ENCODE measurements at regions not wholly inside any gene's neighbourhood (a gene's known extent, or its start where the extent isn't known, plus 50 kb on each side); places are given as distances from the start of the nearest gene placed in this dataset.
"Not testable (repeated sequence)": the region's sequence is repeated elsewhere in the genome, so short reads cannot be mapped to it uniquely, and the experiment has no call there.

DNA sequence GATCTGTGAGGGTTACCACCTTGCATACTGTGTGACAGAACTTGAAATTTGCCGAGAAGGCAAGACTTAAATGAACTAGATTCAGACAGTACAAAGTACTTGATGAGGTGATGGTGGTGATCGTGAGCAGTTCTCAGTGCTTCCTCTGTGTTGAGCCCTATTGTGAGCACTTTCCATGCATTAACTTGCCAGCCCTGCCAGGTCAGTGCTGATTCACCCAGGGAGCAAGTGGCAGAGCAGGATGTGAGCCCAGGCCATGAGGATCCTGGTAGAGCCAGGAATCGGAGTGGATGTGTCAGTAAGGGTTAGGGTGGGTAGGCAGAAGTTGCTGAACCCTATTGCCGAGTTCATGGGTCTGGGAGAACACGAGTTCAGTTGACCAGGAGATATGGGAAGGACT is 4545.7 kb upstream of the TPTE start:
- DNase-seq (ENCODE audit: low spot score in 2 of 2); H3K4me3 ChIP-seq; H3K9me3 ChIP-seq; in situ Hi-C loops (cut with MboI; ENCODE audit: low sequenced_read_pairs); H3K36me3 ChIP-seq (replicated peaks); H3K4me1 ChIP-seq; H3K27me3 ChIP-seq (ENCODE audit: low read depth): not testable (repeated sequence)

DNA sequence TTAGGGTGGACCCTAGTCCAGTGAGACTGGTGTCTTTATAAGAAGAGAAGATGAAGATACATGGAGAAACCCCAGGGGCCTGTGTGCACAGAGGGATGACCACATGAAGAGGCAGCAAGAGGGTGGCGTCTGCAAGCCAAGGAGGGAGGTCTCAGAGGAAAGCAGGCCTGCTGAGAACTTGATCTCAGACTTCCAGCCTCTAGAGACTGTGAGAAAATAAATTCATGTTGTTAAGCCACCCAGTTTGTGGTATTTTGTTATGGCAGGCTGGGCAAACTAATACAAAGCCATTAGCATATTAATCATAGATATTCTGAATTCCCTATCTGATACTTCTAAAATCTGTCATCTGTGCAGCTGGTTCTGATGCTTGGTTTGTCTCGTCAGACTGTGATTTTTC is 4523.8 kb upstream of the TPTE start:
- in situ Hi-C loops (cut with MboI; ENCODE audit: low sequenced_read_pairs); H3K36me3 ChIP-seq (replicated peaks); H3K9me3 ChIP-seq; H3K27me3 ChIP-seq (ENCODE audit: low read depth); H3K4me1 ChIP-seq; DNase-seq (ENCODE audit: low spot score in 2 of 2); H3K4me3 ChIP-seq: not testable (repeated sequence)

GRCh38 chr21:6015422-6016057 is 4505.8 kb upstream of the TPTE start:
- H3K4me1 ChIP-seq; H3K27me3 ChIP-seq (ENCODE audit: low read depth); H3K36me3 ChIP-seq (replicated peaks); in situ Hi-C loops (cut with MboI; ENCODE audit: low sequenced_read_pairs); DNase-seq (ENCODE audit: low spot score in 2 of 2); H3K4me3 ChIP-seq; H3K9me3 ChIP-seq: not testable (repeated sequence)

GRCh38 chr21:6020460-6020859 is 4500.9 kb upstream of the TPTE start:
- H3K4me1 ChIP-seq; H3K9me3 ChIP-seq; H3K36me3 ChIP-seq (replicated peaks); H3K27me3 ChIP-seq (ENCODE audit: low read depth); in situ Hi-C loops (cut with MboI; ENCODE audit: low sequenced_read_pairs); DNase-seq (ENCODE audit: low spot score in 2 of 2); H3K4me3 ChIP-seq: not testable (repeated sequence)

- DNase-seq (ENCODE audit: low spot score in 2 of 2); H3K27me3 ChIP-seq (ENCODE audit: low read depth); H3K4me1 ChIP-seq; H3K36me3 ChIP-seq (replicated peaks); H3K4me3 ChIP-seq; in situ Hi-C loops (cut with MboI; ENCODE audit: low sequenced_read_pairs); H3K9me3 ChIP-seq: not testable (repeated sequence)
Observed at GRCh38 chr21:6020953-6021716, 4500.2 kb upstream of the TPTE start.

- DNase-seq (ENCODE audit: low spot score in 2 of 2); H3K4me1 ChIP-seq; H3K36me3 ChIP-seq (replicated peaks); H3K9me3 ChIP-seq; in situ Hi-C loops (cut with MboI; ENCODE audit: low sequenced_read_pairs); H3K27me3 ChIP-seq (ENCODE audit: low read depth); H3K4me3 ChIP-seq: not testable (repeated sequence)
Observed at GRCh38 chr21:6021717-6022270, 4499.6 kb upstream of the TPTE start.

GRCh38 chr21:6023331-6023730 is 4498.1 kb upstream of the TPTE start:
- H3K9me3 ChIP-seq; H3K4me1 ChIP-seq; DNase-seq (ENCODE audit: low spot score in 2 of 2); H3K36me3 ChIP-seq (replicated peaks); in situ Hi-C loops (cut with MboI; ENCODE audit: low sequenced_read_pairs); H3K27me3 ChIP-seq (ENCODE audit: low read depth); H3K4me3 ChIP-seq: not testable (repeated sequence)

DNA sequence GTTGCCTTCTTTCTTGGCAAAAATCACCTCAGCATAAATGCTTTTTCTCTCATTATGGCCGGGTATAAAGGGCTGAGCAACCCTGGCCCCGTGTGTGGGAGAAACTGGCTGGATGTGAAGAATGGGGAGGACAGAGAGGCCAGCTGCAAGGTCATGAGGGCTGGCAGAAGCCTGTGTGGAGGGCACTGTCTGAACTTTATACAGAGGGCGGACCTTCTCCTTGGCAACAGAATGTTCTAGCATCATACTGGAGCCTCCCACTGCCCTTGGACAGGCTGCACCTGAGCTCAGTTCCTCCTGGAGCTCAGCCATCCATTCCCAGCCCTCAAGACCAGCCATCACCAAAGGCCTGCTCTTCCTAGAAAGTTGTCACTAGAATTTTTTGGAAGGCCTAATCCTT is 4496.2 kb upstream of the TPTE start:
- H3K4me3 ChIP-seq; H3K36me3 ChIP-seq (replicated peaks); H3K4me1 ChIP-seq; H3K27me3 ChIP-seq (ENCODE audit: low read depth); in situ Hi-C loops (cut with MboI; ENCODE audit: low sequenced_read_pairs); H3K9me3 ChIP-seq; DNase-seq (ENCODE audit: low spot score in 2 of 2): not testable (repeated sequence)

DNA sequence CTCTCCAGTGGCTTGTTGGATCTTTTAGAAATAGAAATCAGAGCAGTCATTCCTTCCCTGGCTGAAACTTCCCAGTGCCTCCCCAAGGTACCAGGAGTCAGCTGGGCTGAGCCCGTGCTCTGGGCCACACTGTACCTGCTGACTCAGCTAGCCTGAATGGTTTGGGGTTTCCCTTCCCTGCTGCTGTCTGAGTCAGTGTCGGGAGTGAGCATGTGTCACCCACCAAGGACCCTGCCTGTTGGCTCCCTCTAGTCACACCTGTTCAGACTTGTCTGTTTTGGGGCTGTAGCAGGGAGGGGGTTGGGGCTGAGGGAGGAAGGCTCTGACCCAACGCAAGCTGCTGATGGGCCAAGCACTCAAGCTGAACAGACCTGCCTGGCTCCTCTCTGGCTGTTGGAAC is 4493.9 kb upstream of the TPTE start:
- H3K9me3 ChIP-seq; H3K27me3 ChIP-seq (ENCODE audit: low read depth); H3K4me1 ChIP-seq; H3K36me3 ChIP-seq (replicated peaks); DNase-seq (ENCODE audit: low spot score in 2 of 2); H3K4me3 ChIP-seq; in situ Hi-C loops (cut with MboI; ENCODE audit: low sequenced_read_pairs): not testable (repeated sequence)

GRCh38 chr21:6034124-6034678 is 4487.2 kb upstream of the TPTE start:
- H3K4me3 ChIP-seq; H3K36me3 ChIP-seq (replicated peaks); in situ Hi-C loops (cut with MboI; ENCODE audit: low sequenced_read_pairs); H3K4me1 ChIP-seq; H3K27me3 ChIP-seq (ENCODE audit: low read depth); H3K9me3 ChIP-seq; DNase-seq (ENCODE audit: low spot score in 2 of 2): not testable (repeated sequence)

DNA sequence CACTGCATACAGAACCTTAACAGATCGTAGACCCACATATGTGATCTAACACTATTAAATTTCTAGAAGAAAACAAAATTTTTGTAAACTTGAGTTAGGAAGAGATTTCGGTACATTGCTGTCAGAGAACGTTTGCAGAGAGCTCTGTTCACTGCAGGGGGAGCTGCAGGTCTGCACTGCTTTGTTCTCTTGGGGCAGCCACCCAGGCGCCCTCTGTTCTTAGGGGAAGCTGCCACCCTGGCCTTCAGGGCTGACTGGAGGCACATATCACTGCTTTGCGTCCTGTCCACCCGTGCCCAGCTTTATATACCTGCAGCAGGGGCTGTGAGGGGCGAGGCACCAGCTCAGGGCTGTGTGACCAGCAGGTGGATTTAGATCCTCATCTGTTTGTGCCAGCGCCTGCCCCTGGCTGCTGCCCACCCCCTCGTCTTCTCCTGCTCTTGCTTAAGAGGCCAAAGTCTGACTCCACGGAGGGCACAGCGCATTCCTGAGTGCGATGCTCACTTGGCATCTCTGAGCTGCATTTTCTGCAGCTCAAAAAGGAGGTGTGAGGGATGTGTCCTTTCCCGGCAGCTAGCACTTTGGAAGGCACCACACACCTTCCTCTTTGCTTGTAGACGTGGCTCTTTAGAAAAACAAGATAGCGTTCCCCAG is 4486.4 kb upstream of the TPTE start:
- H3K4me3 ChIP-seq; H3K9me3 ChIP-seq; DNase-seq (ENCODE audit: low spot score in 2 of 2); H3K4me1 ChIP-seq; H3K36me3 ChIP-seq (replicated peaks); in situ Hi-C loops (cut with MboI; ENCODE audit: low sequenced_read_pairs); H3K27me3 ChIP-seq (ENCODE audit: low read depth): not testable (repeated sequence)

GRCh38 chr21:6035474-6036155 is 4485.8 kb upstream of the TPTE start:
- DNase-seq (ENCODE audit: low spot score in 2 of 2); in situ Hi-C loops (cut with MboI; ENCODE audit: low sequenced_read_pairs); H3K4me3 ChIP-seq; H3K36me3 ChIP-seq (replicated peaks); H3K27me3 ChIP-seq (ENCODE audit: low read depth); H3K9me3 ChIP-seq; H3K4me1 ChIP-seq: not testable (repeated sequence)

- H3K27me3 ChIP-seq (ENCODE audit: low read depth); in situ Hi-C loops (cut with MboI; ENCODE audit: low sequenced_read_pairs); H3K4me3 ChIP-seq; DNase-seq (ENCODE audit: low spot score in 2 of 2); H3K4me1 ChIP-seq; H3K36me3 ChIP-seq (replicated peaks); H3K9me3 ChIP-seq: not testable (repeated sequence)
Observed at GRCh38 chr21:6039224-6039623, 4482.2 kb upstream of the TPTE start.
